ENCODE measurements at regions not wholly inside any gene's neighbourhood (a gene's known extent, or its start where the extent isn't known, plus 50 kb on each side); places are given as distances from the start of the nearest gene placed in this dataset.

DNA sequence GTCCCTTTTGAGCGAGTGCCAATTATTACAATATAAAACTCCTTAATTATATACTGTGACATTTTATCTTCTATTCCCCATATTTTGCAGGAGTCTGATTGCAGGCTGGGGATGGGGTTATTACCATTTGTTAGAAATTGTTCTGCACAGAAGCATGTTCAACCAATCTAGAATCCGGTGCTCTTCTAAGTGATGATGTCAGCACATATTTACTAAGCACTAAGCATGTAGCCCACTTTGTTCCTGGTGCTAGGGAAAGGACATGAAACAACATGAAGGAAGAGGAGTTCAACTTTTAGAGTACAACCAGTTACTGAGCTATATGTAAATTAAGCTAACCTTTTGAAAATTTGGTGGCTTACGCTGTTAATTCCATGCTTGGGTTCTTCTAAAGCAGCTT is 52.8 kb upstream of the IL1RAPL2 start:
- TF ChIP-seq, protein P1, sequence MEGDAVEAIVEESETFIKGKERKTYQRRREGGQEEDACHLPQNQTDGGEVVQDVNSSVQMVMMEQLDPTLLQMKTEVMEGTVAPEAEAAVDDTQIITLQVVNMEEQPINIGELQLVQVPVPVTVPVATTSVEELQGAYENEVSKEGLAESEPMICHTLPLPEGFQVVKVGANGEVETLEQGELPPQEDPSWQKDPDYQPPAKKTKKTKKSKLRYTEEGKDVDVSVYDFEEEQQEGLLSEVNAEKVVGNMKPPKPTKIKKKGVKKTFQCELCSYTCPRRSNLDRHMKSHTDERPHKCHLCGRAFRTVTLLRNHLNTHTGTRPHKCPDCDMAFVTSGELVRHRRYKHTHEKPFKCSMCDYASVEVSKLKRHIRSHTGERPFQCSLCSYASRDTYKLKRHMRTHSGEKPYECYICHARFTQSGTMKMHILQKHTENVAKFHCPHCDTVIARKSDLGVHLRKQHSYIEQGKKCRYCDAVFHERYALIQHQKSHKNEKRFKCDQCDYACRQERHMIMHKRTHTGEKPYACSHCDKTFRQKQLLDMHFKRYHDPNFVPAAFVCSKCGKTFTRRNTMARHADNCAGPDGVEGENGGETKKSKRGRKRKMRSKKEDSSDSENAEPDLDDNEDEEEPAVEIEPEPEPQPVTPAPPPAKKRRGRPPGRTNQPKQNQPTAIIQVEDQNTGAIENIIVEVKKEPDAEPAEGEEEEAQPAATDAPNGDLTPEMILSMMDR (IDR thresholded peaks at IDR 0.05; ENCODE audit: insufficient read depth, low read depth, low read length), result no peak
- no peak for TF ChIP-seq EZH2 (IDR thresholded peaks at IDR 0.05; ENCODE audit: insufficient read depth, low read length)
